ENCODE measurements at regions not wholly inside any gene's neighbourhood (a gene's known extent, or its start where the extent isn't known, plus 50 kb on each side); places are given as distances from the start of the nearest gene placed in this dataset.

DNA sequence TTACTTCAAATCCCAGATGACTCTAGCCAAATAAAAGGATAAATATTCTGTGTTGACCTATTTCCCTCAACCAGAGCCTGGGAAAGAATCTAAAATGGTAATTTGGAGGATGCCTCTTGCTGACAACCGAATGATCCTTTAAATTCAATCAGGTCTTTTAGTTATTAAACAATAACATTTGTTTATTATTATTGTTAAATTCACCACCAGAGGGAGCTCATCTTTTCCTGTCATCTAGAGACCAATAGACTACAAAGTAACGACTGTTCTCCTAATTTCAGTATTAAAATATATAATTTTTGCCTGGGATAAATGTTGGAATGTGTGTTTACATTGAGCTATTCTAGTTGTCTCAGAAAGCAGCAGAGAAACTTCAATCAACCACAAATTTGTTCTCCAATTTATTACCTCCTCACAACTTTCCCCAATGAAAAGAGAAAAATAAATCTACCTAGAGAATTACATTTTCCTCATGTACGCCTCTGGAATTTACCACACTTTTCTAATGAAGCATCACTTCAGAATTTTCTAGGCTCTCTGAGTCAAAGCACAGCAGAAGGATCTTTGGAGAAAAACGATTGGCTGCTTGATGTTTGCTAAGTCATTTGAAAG is 142.7 kb downstream of the SCG2 start:
- TF ChIP-seq SP1 (IDR thresholded peaks at IDR 0.05) (no peak), BHLHE40 (IDR thresholded peaks at IDR 0.05; ENCODE audit: borderline replicate concordance) (no peak), ZNF384 (IDR thresholded peaks at IDR 0.05) (no peak), SUZ12 (IDR thresholded peaks at IDR 0.05) (no peak), FOXA1 (IDR thresholded peaks at IDR 0.05) (no peak), L3MBTL2 (conservative IDR thresholded peaks at IDR 0.05) (no peak), FOXM1 (IDR thresholded peaks at IDR 0.05; ENCODE audit: borderline replicate concordance) (no peak), FOXK2 (IDR thresholded peaks at IDR 0.05) (no peak), ELF4 (IDR thresholded peaks at IDR 0.05) (no peak), LEF1 (IDR thresholded peaks at IDR 0.05; ENCODE audit: borderline replicate concordance) (no peak)

Data from HEK293T (cell line).